ENCODE measurements at regions not wholly inside any gene's neighbourhood (a gene's known extent, or its start where the extent isn't known, plus 50 kb on each side); places are given as distances from the start of the nearest gene placed in this dataset.

- no peak for DNase-seq (ENCODE audit: low read depth)
These were observed 55.6 kb upstream of the TPM1 start for GRCh38 chr15:62986948-62987347.

GRCh38 chr15:62988701-62989100 is 53.8 kb upstream of the TPM1 start:
- no peak for DNase-seq (ENCODE audit: low read depth)

- no peak for DNase-seq (ENCODE audit: low read depth)
These were observed 53.0 kb upstream of the TPM1 start for GRCh38 chr15:62989366-62990055.

DNA sequence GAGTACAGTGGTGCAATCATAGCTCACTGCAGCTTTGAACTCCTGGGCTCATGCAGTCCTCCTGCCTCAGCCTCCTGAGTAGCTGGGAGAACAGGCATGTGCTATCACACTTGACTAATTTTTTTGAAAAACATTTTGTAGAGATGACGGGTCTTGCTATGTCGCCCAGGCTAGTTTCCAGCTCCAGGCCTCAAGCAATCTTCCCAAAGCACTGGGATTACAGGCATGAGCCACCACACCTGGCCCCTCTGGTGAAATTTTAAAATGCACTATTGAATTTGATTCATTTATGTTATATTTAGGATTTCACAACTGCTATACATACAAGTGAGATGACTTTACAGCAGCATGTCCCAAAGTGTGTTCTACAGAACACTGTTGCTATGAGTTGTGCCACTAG is 50.8 kb upstream of the TPM1 start:
- no peak for DNase-seq (ENCODE audit: low read depth)

DNA sequence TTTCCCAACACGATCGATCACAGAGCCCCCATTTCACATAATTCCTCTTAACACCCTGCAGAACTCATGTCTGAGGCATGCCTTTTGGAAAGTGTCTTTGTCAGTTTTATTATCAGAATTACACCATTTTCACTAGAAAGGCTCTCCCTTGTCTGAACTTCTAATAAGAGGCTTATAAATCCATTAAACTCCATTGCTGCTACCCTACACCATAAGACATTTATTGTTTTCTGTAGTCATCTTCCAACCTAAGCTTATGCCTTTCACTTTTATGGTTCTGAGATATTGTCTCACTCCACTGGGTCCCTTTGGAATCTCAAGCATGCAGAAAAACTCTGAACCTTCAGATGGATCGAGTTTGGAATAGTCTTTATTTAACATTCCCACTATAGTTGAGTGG is 50.2 kb upstream of the TPM1 start:
- no peak for DNase-seq (ENCODE audit: low read depth)

Data from activated T-helper 9 cell treated with anti-CD3 and anti-CD28 coated beads, Interleukin-2, amount 50 U/mL, for 16 hours (primary cell).